Large intestine (tissue), 3 donors: ENCODE measurements at regions not wholly inside any gene's neighbourhood (a gene's known extent, or its start where the extent isn't known, plus 50 kb on each side); places are given as distances from the start of the nearest gene placed in this dataset.

ENCODE experiments used
- DNase-seq, 2 donors: peaks; one replicate each; pipeline versions ENCODE4 v3.0.0 to v3.0.0-alpha.2; 2013
- H3K27ac ChIP-seq: one replicate; pipeline ENCODE4 v1.5.1; 2013; ENCODE audit warnings: low read length
- H3K27me3 ChIP-seq: 2 replicates; pipeline ENCODE4 v1.6.1; 2013; ENCODE audit warnings: low read length; ENCODE audit not compliant: control insufficient read depth, insufficient read depth
- H3K36me3 ChIP-seq: 2 replicates; pipeline ENCODE4 v1.6.1; 2013; ENCODE audit warnings: low read length; ENCODE audit not compliant: control insufficient read depth, insufficient read depth
- H3K4me1 ChIP-seq: one replicate; pipeline ENCODE4 v1.6.1; 2013; ENCODE audit warnings: low read length; ENCODE audit not compliant: control insufficient read depth, insufficient read depth
- H3K4me3 ChIP-seq: one replicate; pipeline ENCODE4 v1.5.1; 2013; ENCODE audit warnings: low read length
- H3K9me3 ChIP-seq: one replicate; pipeline ENCODE4 v1.6.1; 2013; ENCODE audit warnings: mild to moderate bottlenecking, low read depth, low read length, moderate library complexity; ENCODE audit not compliant: control insufficient read depth
- WGBS: methylation state at CpG from one replicate; pipeline ENCODE4 v1.1.5; 2013; ENCODE audit warnings: low lambda C conversion rate; ENCODE audit not compliant: insufficient coverage; 5-methylcytosine and 5-hydroxymethylcytosine counted together

- WGBS: no CpG with 5 or more reads among the region's 8 CpGs
- Histone ChIP-seq H3K27me3 (no peaks in the 10 kb centered on the region), H3K36me3 (no peaks in the 10 kb centered on the region), H3K9me3 (no peaks in the 10 kb centered on the region), H3K4me1 (peaks cover 11% of the 10 kb centered on the region), H3K27ac (no peak overlapping the region), H3K4me3 (no peak overlapping the region)
- no peak for DNase-seq
These were observed 71.0 kb downstream of the ARL4C start for GRCh38 chr2:234425639-234426603.

GRCh38 chr2:234423884-234424283 lies 73.0 kb downstream of the ARL4C start:
- H3K9me3 ChIP-seq: no peaks in the 10 kb centered on the region
- DNase-seq: no peak
- whole genome bisulfite sequencing: no CpG with 5 or more reads among the region's 4 CpGs
- H3K4me1 ChIP-seq: peaks cover 11% of the 10 kb centered on the region
- H3K36me3 ChIP-seq: no peaks in the 10 kb centered on the region
- no peaks in the 10 kb centered on the region for H3K27me3 ChIP-seq
- no peak overlapping the region for H3K27ac ChIP-seq
- H3K4me3 ChIP-seq: no peak overlapping the region

GRCh38 chr2:234422981-234423431 lies 73.9 kb downstream of the ARL4C start:
- peaks cover 11% of the 10 kb centered on the region for H3K4me1 ChIP-seq
- H3K27ac ChIP-seq: no peak overlapping the region
- H3K9me3 ChIP-seq: no peaks in the 10 kb centered on the region
- no peaks in the 10 kb centered on the region for H3K27me3 ChIP-seq
- H3K4me3 ChIP-seq: no peak overlapping the region
- DNase-seq: no peak
- no CpG with 5 or more reads among the region's 8 CpGs for WGBS
- H3K36me3 ChIP-seq: no peaks in the 10 kb centered on the region

- peak; percentile 85 to 91 for DNase-seq
- Histone ChIP-seq H3K4me1 (peaks cover 11% of the 10 kb centered on the region), H3K36me3 (no peaks in the 10 kb centered on the region), H3K9me3 (no peaks in the 10 kb centered on the region), H3K27ac (peak overlapping the region; percentile 56), H3K27me3 (no peaks in the 10 kb centered on the region), H3K4me3 (no peak overlapping the region)
- 40% methylated on average over 1 of the region's 4 CpGs for WGBS
These were observed 74.6 kb downstream of the ARL4C start for GRCh38 chr2:234422273-234422732.

- no peaks in the 10 kb centered on the region for H3K36me3 ChIP-seq
- H3K4me1 ChIP-seq: peaks cover 11% of the 10 kb centered on the region
- no peaks in the 10 kb centered on the region for H3K27me3 ChIP-seq
- peak in 1 of 2 donors; percentile 28 for DNase-seq
- no CpG with 5 or more reads among the region's 2 CpGs for WGBS
- no peak overlapping the region for H3K4me3 ChIP-seq
- H3K9me3 ChIP-seq: no peaks in the 10 kb centered on the region
- H3K27ac ChIP-seq: no peak overlapping the region
These were observed 76.5 kb downstream of the ARL4C start for GRCh38 chr2:234420408-234420807.

- DNase-seq: no peak
- Histone ChIP-seq H3K4me1 (peaks cover 11% of the 10 kb centered on the region), H3K27me3 (peaks cover 3% of the 10 kb centered on the region), H3K9me3 (no peaks in the 10 kb centered on the region), H3K4me3 (no peak overlapping the region), H3K36me3 (no peaks in the 10 kb centered on the region), H3K27ac (no peak overlapping the region)
- WGBS: no CpG with 5 or more reads among the region's 5 CpGs
These were observed 77.2 kb downstream of the ARL4C start for GRCh38 chr2:234419726-234420125.

- Histone ChIP-seq H3K4me3 (no peak overlapping the region), H3K27ac (no peak overlapping the region), H3K27me3 (peaks cover 6% of the 10 kb centered on the region), H3K36me3 (no peaks in the 10 kb centered on the region), H3K9me3 (no peaks in the 10 kb centered on the region), H3K4me1 (no peaks in the 10 kb centered on the region)
- WGBS: 90% methylated on average over 2 of the region's 4 CpGs
- DNase-seq: no peak
These were observed 81.2 kb downstream of the ARL4C start for GRCh38 chr2:234415706-234416105.

- Histone ChIP-seq H3K4me3 (no peak overlapping the region), H3K27me3 (peaks cover 6% of the 10 kb centered on the region), H3K36me3 (no peaks in the 10 kb centered on the region), H3K4me1 (no peaks in the 10 kb centered on the region), H3K27ac (no peak overlapping the region), H3K9me3 (no peaks in the 10 kb centered on the region)
- DNase-seq: no peak
- WGBS: no CpG with 5 or more reads among the region's 6 CpGs
These were observed 82.3 kb downstream of the ARL4C start for GRCh38 chr2:234414596-234414995.

GRCh38 chr2:234412726-234413125 lies 84.2 kb downstream of the ARL4C start:
- Histone ChIP-seq H3K4me1 (no peaks in the 10 kb centered on the region), H3K27me3 (peaks cover 6% of the 10 kb centered on the region), H3K27ac (no peak overlapping the region), H3K9me3 (no peaks in the 10 kb centered on the region), H3K36me3 (no peaks in the 10 kb centered on the region), H3K4me3 (no peak overlapping the region)
- peak in 1 of 2 donors; percentile 23 for DNase-seq
- WGBS: no CpG with 5 or more reads among the region's 7 CpGs

GRCh38 chr2:234411793-234412192 lies 85.1 kb downstream of the ARL4C start:
- no CpG with 5 or more reads among the region's 4 CpGs for WGBS
- Histone ChIP-seq H3K9me3 (no peaks in the 10 kb centered on the region), H3K27ac (no peak overlapping the region), H3K4me1 (no peaks in the 10 kb centered on the region), H3K27me3 (peaks cover 6% of the 10 kb centered on the region), H3K4me3 (no peak overlapping the region), H3K36me3 (no peaks in the 10 kb centered on the region)
- no peak for DNase-seq
